Sigmoid colon (tissue), 4 donors: ENCODE measurements at regions not wholly inside any gene's neighbourhood (a gene's known extent, or its start where the extent isn't known, plus 50 kb on each side); places are given as distances from the start of the nearest gene placed in this dataset.

Experiments used
- CTCF ChIP-seq, 4 experiments: fragments of 450-650 bp in 3 of 4; fragments of 200-600 bp in 1 of 4; IDR thresholded peaks; one replicate each; pipeline ENCODE4 v1.5.1; 2016 to 2019; ENCODE audit warnings: antibody characterized with exemption in 4 of 4, mild to moderate bottlenecking in 3 of 4, moderate library complexity in 2 of 4
- EP300 ChIP-seq, 4 donors: sonication (generic); formaldehyde crosslinking; IDR thresholded peaks; one replicate each; pipeline ENCODE4 v1.6.1; 2017; ENCODE audit warnings: antibody characterized with exemption in 4 of 4
- POLR2A ChIP-seq, 2 donors: fragments of 450-650 bp; IDR thresholded peaks; one replicate each; pipeline ENCODE4 v1.6.1; 2016; ENCODE audit warnings: antibody characterized with exemption in 2 of 2, mild to moderate bottlenecking in 2 of 2, moderate library complexity in 2 of 2

GRCh38 chr6:91718198-91718597 is 1131.3 kb upstream of the MAP3K7 start:
- TF ChIP-seq CTCF (IDR thresholded peaks at IDR 0.05): no peak
- TF ChIP-seq POLR2A (IDR thresholded peaks at IDR 0.05): no peak
- no peak for TF ChIP-seq EP300 (IDR thresholded peaks at IDR 0.05)
